Non-pigmented ciliary epithelial cell (primary cell): ENCODE measurements at regions not wholly inside any gene's neighbourhood (a gene's known extent, or its start where the extent isn't known, plus 50 kb on each side); places are given as distances from the start of the nearest gene placed in this dataset.
"Not testable (repeated sequence)": the region's sequence is repeated elsewhere in the genome, so short reads cannot be mapped to it uniquely, and the experiment has no call there.

Experiments
- DNase-seq: peaks from one replicate; pipeline ENCODE4 v3.0.0-alpha.2; 2010; ENCODE audit warnings: low read depth

- DNase-seq: not testable (repeated sequence)
Observed at GRCh38 chr2:87198422-87198821, 176.8 kb upstream of the PLGLB1 start.

- DNase-seq: not testable (repeated sequence)
Observed at GRCh38 chr2:87199228-87199627, 177.6 kb upstream of the PLGLB1 start.

- DNase-seq: not testable (repeated sequence)
Observed at GRCh38 chr2:87204569-87205147, 183.0 kb upstream of the PLGLB1 start.

DNA sequence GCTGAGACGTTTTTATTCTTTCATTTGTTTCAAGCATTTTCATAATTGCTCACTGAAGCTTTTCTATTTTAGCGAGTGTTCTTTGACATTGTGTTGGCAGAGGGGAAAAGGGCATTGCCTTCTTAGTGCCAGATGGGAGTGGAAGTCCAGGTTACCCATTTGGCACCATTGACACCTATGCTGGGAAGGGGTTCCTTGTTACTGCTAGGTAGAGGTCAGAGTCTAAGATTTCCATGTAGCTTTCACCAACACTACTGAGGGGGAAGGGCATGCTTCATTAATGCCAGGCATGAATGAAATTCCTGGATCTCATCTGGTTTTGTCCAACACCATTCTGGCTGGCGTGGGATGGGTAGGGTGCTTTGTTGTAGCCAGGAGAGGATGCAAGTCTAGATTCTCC lies 191.3 kb upstream of the PLGLB1 start:
- not testable (repeated sequence) for DNase-seq

- DNase-seq: not testable (repeated sequence)
Observed at GRCh38 chr2:87217005-87217404, 195.4 kb upstream of the PLGLB1 start.

DNA sequence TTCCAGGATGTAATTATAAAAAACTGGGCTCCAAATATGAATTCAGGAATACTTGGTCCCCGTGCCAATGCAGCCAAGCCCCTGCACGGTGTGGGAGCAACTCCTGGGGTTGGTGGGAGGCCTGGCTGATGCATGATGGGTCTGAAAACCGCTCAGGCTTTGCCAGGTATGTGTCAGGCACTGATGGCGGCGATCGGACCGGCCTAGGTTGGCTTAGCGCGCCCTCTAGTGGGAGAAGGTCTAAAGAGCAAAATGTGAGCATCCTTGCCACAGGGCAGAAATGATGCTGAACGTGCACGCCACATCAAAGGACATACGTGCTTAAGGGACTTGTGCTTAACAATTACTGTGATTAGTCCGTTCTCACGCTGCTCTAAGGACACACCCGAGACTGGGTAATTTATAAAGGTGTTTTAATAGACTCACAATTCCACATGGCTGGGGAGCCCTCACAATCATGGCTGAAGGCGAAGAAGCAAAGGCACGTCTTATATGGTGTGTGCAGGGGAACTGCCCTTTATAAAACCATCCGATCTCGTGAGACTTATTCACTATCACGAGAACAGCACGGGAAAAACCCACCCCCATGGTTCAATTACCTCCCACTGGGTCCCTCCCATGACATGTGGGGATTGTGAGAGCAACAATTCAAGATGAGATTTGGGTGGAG lies 196.2 kb upstream of the PLGLB1 start:
- DNase-seq: not testable (repeated sequence)

GRCh38 chr2:87220651-87221050 lies 199.0 kb upstream of the PLGLB1 start:
- DNase-seq: not testable (repeated sequence)

- DNase-seq: peak; percentile 13
Observed at GRCh38 chr2:87222131-87222530, 200.5 kb upstream of the PLGLB1 start.

GRCh38 chr2:87223873-87224272 lies 202.2 kb upstream of the PLGLB1 start:
- DNase-seq: not testable (repeated sequence)

- not testable (repeated sequence) for DNase-seq
Observed at GRCh38 chr2:87229091-87229689, 207.5 kb upstream of the PLGLB1 start.

GRCh38 chr2:87229964-87230363 lies 208.3 kb upstream of the PLGLB1 start:
- DNase-seq: not testable (repeated sequence)

GRCh38 chr2:87235333-87235981 lies 213.8 kb upstream of the PLGLB1 start:
- DNase-seq: not testable (repeated sequence)

DNA sequence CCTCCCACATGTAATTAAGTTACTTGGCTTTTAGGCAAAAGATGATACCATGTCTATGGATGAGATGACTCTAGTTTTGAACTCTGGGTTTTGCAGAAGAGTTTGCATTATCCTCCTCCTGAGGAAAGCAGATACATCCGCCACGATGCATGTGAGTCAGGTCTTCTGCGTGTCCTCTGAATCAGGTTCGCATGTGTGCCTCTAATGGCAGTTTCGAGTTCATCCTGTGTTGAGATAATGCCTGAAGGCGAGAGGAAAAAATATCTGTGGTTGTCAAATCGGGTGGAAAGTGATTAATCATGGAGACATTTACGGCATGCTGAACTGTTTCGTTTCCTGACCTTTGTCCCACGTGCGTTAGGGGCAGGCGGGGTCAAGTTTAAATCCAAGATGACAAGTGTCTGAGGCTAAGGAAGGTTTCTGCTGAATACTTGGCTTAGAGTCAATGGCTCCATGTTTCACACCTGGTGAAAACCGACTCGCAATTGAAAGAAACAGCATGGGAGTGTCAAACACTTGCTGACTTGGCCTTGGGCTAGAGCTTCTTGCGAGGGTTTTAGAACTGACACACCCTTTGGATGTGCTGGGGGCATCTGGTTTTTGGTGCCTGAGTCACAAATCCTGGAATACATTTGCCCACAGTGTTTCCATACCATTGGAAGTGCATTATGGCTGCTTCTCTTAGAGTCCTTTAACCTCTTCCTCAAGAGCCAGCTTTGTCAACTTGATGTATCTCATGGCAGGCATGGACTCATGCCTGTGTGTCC lies 216.1 kb upstream of the PLGLB1 start:
- not testable (repeated sequence) for DNase-seq

- DNase-seq: not testable (repeated sequence)
Observed at GRCh38 chr2:87239558-87240215, 218.0 kb upstream of the PLGLB1 start.

GRCh38 chr2:87246066-87246717 lies 224.5 kb upstream of the PLGLB1 start:
- DNase-seq: not testable (repeated sequence)

DNA sequence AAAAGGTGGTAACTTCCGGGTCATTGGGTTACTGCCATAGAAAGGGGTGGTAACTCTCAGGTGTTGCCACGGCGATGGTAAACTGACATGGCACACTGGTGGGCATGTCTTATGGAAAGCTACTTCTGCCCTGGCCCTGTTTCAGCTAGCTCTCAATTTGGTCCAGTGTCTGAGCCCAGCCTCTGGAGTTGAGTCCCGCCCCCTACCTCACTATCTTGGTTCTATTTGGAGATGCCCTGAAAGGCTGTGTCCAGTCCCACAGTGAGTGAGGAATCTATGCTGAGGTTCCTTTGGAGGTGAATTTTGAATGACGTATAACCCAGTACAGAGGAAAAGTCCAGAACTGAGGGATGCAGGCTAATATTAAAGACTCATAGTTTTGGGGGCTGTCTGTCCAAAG lies 230.4 kb upstream of the PLGLB1 start:
- not testable (repeated sequence) for DNase-seq

DNA sequence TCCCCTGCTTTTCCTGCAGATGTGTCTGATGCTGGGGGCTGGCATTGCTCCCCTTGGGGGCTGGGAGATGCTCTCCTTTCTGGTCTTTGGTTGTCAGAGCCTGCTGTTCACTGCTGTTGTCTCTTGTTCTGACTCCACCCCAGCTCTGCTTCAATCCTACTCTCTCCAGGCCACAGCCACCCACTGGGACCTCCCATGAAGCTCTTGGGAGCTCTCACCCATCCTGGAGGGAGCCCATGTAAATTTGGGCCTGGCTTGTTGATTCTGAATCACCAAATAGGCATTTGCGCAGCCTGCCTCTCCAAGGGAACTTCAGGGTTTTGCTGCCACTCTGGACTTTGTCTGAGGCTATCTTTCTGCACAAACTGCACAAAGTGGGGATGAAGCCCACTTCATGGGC lies 232.9 kb upstream of the PLGLB1 start:
- not testable (repeated sequence) for DNase-seq

DNA sequence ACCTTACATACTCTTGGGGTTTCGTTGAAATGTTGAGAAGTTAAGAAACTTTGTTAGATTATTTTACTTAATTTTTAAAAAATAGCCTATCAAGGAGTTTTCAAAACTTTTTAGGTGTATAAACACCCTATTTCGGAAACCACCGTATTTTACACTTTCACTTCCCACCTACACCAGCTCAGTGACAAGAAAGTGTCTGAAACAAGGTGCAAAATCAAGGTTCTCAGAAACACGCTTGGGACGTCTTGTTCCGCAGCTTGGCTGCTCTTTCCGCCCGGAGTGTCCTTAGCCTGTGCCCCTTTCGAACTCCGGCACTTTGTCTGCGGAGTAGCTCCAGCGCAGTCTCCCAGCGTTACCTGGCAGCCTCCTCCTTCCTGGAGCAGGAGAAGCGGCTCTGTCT lies 233.8 kb upstream of the PLGLB1 start:
- DNase-seq: not testable (repeated sequence)

GRCh38 chr2:87258887-87259286 lies 237.2 kb upstream of the PLGLB1 start:
- not testable (repeated sequence) for DNase-seq

DNA sequence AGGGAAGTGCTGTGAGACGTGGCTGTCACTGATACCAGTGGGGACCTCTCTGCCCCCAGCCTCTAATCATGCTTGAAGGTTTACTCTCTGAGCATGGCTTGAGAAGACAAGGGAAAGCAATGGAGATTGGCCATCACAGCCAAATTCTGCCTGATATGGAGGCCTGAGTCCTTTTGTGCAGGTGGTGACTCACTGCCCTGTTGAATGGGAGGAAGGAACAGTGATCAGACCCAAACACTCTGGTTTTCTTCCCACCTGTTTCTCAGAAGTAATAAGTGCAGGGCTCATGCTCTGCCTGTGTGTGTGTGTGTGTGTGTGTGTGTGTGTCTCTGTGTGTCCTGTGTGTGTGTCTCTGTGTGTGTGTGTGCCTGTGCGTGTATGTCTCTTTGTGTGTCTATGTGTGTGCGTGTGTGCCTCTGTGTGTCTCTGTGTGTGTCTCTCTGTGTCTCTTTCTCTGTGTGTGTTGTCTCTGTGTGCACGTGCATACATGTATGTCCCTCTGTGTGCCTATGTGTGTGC lies 240.6 kb upstream of the PLGLB1 start:
- DNase-seq: not testable (repeated sequence)
